ENCODE measurements at regions not wholly inside any gene's neighbourhood (a gene's known extent, or its start where the extent isn't known, plus 50 kb on each side); places are given as distances from the start of the nearest gene placed in this dataset.
"Not testable (repeated sequence)": the region's sequence is repeated elsewhere in the genome, so short reads cannot be mapped to it uniquely, and the experiment has no call there.

DNA sequence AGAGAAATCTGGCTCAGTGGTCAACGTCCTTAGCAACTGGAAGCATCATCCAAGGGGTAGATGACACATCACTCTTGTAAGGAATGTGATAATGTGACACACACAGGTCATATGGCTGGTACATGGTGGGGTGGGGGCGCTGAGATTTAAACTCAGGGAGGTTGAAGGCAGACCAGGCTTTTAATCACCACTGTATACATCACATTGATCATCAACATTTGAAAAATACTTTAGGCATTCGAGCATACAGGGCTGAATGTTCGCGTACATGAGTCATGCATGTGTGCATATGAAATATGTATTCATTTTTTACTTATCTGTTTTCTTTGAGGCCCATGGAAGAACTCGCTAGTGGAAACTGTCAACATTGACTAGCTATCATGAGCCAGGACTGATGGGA is 976.4 kb downstream of the VRK1 start:
- no peak for DNase-seq

DNA sequence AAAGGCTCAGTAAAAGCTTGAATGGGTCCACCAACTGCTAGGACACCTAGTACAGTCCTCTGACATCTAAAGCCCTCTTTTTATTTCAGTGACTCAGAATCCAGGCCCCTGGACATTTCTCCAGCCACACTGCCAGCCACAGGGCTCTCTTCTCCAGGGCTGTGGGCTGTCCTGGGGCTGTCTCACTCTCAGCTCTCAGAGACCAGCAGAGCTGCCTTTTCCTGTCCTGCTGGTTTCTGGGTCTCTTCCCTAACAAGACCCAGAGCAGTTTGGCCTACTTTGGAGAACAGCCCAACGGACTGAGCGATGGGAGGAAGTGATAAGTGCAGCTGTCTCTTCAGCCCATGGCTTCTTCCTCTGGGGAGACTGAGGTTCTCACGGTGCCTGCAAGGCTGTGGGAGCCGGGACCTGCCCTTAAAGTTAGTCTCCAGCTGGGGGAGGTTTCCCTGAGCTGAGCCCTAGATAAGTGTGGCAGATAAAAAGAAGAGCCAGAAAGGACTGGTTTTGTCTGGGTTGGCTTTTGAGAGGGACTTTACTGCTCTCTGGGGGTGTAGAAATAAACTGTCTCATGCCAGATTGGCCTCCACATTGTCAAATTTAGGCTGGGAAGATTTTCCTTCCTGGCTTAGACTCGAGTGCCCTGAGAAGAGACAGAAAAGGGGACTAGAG is 979.8 kb downstream of the VRK1 start:
- DNase-seq: no peak

DNA sequence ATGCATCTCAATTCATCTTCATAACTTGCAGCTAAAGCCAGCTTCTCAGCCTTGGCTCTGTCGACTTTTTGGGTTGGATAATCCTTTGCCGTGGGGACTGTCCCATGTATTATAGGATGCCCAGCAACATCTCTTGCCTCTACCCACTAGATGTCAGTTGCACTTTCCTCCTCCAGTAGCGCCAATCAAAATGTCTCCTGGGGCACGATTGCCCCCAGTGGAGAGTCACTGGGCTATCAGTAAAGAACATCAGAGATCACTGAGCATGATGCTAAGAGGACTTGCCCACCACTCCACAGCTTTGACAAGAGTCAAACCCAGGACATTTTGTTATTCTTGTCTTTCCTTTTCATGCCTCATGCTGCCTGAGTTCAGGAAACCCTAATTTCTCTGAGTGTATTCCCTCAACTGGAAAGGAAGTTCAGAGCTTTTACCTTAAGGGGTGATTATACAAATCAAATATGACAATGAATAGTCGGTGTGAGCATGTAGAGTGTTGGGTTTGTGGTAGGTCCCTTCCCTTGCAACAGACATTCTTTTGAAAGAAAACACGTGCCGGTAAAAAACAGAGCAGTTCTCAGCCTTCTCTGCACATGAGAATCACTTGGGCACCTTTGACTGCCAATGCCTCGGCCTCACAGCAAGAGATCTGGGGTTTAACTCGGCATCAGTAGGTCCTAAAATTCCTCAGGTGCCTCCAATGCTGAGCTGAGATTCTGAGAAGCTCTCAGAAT is 980.6 kb downstream of the VRK1 start:
- no peak for DNase-seq

DNA sequence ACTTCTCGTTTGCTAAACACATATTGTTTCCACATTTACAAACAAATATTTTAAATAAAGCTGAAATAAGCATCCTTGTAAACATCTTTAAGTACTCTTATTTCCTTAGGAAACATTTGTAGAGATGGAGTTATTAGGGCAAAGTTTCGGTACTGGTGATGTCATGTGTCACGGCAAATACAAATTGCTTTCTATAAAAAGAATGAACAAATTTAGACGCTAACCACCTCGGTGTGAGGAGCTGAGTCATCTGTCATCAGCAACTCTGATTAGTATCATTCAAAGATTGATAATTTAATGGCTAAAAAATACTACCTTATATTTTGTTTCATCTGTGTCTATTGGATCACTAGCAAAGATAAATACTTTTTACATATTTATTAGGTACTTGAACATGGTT is 982.0 kb downstream of the VRK1 start:
- no peak for DNase-seq

DNA sequence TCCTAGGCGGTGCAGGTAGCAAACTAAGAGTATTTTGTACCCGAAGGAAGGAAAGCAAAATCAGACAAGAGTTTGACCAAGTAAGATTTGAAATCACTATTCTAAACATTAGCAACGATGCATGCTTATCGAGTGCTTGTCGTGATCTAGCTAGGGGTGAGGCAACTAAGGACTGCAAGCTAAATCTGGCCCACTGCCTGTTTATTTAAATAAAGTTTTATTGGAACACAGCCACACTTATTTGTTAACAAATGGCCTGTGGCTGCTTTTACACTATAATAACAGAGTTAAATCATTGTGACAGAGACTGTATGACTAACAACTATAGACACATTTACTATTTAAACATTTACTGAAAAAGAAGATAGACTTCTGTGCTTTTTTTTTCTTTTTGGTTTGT is 983.6 kb downstream of the VRK1 start:
- DNase-seq: no peak

DNA sequence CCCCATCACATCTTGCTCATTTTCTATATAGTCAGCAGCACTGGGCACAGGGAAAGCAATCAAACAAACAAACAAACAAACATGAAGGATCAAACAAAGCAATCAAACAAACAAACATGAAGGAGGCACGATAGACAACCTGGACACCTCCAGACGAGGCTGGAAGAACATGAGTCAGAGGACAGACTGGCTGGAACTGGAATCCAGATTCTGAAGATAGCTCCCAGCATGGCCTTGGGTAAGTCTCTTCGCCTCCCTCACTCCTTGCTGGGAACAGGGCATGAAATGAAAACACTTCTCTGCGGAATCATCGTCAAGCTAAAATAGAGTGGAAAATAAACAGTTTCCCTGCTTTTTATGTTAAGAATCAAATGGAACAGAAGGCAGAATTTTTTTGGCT is 984.8 kb downstream of the VRK1 start:
- no peak for DNase-seq

DNA sequence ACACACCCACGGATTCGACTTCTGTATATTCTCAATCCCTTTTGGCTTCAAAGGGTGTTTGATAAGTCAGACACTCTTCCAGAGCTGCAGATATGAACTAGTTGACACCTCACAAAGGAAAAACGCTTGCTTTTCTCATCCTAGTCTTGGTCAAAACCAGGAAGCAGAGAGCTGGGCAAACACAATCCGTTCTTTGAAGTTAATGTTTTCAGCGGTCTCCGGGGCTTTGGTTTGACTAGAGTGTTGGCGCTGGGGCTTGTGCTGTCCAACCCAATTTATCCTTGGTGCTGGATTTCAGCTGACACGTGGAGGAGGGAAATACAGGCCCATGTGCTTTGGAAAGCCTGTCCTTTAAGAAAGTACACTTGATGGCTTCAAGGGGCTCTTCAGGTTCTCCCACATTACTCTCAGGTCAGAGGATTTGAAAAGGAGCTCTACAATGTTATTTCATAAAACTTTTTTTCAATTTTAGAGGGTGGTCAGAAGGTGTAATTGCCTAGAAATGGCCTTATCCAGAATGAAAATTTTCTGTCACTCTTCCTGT is 985.8 kb downstream of the VRK1 start:
- no peak for DNase-seq

DNA sequence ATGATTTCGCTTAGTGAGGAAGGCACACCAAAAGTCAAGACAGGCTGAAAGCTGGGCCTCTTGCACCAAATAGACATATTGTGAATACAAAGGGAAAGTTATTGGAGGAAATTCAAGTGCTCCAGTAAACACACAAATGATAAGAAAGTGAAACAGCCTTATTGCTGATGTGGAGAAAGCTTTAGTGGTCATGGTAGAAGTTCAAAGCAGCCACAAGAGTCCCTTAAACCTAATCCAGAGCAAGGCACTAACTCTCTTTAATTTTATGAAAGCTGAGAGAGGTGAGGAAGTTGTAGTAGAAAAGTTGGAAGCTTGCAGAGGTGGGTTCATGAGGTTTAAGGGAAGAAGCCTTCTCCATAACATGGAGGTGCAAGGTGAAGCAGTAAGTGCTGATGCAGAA is 988.3 kb downstream of the VRK1 start:
- no peak for DNase-seq

DNA sequence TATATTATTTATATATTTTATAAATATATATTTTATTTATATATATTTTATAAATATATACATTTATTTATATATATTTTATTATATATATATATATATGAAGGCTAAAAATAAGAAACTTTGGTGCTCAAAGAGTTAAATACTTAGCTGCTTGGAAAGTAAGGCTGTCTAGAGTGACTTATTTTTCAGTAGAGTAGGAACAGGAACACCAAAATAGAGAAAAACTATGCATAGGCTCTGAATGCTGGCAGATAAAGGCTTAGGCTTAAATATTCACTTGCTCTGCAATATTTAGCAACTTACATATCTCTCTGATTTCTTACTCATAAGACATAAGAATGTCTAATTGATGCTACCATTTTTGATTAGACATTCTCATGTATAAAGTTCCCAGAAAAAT is 991.2 kb downstream of the VRK1 start:
- DNase-seq: no peak

DNA sequence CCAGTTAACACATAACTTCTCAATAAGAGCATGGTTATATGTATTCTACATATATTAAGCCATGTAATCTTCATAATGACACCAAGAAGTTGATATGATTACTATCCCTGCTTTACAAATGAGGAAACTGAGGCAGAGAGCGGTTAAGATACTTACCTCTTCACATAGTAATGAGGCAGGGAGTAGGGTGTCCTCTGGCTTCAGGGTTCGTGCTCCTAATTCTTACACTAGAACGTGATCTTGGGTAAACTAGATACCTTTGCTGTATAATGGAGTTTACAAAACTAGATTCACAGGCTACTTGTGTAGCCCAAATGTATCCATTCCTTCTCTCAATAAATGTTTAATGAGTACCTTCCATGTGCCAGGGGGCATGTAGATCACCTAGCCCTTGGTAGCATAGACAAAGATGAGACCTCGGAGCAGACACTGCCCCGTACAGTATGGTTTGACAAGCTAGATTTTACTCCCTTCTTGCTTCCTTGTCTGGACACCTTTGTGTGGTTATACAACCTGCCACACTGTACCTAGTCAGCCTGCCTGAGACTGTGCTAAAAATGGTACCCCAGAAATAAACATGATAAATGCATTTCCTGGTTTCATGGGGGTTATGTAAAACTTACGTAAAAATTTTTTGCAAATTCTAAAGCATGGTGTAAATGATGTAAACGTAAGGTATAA is 991.8 kb downstream of the VRK1 start:
- no peak for DNase-seq

DNA sequence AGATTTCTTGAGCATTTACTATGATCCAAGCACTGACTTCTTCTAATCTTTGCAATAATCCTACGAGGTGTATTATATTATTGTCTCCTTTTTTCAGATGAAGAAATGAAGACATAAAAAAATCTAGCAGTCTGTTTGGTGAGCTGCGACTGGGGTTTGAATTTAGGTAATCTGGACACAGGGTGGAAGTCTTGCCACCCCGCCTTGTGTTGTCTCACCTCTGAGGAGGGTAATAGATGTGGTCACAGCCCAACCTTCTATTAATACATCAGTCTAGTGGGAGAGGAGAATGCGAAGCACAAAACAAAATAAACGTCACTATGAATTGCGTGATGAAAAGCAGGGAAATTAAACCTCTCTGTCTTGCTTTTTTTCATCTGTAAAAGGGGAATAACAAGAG is 993.9 kb downstream of the VRK1 start:
- no peak for DNase-seq

DNA sequence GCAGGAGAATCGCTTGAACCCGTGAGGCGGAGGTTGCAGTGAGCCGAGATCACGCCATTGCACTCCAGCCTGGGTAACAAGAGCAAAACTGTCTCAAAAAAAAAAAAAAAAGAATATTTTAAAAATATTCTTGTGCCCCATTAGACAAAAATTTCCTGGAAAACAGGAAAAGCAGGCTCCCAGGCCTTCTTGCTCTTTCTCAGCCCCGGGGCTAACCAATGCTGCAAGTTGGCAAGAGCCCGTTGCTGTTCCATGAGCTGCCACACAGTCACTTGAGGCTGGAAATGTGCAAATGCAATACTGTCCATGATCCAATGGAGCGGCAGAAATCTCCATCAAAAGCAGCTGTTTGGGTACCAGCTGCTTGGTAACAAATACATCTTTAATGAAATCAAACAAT is 994.7 kb downstream of the VRK1 start:
- no peak for DNase-seq

DNA sequence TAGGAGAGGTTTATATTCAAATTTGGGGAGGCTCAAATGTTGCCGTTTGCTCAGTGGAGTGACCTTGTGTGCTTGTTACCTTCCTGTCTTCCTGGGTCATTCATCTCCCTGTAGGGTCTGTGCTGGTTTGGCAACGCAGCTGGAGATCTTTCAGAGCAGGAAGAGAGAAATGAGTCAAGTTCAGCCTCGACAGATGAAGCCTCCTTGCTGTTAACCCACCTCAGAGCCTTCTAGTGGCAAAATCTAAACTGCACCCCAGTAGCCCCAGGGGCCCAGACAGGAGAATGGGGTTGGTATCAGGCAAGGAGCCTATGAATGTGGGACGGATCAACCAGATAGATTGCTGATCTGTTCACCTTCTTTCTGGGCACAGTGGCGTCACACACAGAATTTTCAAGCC is 999.3 kb downstream of the VRK1 start:
- no peak for DNase-seq

DNA sequence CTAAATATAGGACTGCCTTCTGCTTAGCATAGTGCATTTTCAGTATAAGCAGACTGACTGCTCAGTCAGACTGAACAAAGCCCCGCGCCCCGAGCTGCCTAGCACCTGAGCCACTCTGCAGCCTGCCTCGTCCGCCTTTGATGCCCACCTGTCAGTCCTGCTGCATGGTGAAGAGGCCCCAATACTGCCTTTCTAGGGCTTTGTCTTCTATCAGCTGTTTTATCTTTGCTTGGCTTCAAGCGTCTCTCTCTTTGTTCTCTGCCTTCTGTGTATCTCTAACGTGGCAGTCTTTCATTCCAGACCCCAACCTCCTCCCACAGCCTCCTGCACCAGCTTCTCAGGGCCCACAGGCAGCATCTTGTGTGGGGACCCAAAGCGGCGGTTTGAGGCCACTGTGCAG is 1001.0 kb downstream of the VRK1 start:
- DNase-seq: no peak

DNA sequence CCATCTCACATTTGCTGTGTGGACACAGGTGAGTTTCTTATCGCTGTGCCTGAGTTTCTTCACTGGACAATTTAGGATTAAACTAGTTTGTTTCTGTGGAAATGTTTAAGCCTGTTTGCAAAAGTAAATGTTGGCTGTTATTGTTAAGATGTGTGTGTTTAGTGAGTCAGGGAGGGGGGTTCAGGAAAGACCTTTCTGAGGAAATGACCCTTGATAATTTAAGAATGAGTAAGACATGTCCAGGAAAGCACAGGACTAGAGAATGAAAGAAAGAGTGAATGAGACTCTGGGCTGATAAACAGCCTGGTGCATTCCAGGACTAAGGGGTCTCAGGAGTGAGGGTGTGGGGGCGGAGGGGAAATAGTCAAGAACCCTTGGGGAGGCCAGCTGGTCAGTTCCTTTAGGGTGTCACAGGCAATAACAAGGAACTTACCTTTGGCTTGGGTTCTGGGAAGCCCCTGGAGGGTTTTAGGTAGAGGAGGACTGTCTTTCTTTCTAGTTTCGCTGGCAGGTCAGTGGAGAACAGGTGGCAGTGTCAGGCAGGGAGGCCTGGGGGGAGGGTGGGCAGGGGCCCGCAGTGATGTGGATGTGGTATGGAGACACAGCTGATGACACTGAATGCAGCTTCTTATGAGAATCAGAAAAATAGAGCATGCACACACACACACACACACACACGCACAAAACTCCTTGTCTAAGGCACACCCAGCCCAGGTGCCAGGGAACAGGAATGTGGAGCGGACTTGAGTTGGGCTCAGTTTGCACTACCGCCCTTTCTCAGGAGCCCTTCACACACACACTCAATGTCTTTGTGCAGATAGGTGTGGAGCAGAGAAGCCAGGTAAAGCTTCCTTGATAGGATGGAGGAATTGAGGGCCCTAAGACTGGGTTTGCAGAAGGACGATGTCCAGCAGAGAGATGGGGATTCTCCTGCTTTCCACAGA is 1005.5 kb downstream of the VRK1 start:
- DNase-seq: no peak

DNA sequence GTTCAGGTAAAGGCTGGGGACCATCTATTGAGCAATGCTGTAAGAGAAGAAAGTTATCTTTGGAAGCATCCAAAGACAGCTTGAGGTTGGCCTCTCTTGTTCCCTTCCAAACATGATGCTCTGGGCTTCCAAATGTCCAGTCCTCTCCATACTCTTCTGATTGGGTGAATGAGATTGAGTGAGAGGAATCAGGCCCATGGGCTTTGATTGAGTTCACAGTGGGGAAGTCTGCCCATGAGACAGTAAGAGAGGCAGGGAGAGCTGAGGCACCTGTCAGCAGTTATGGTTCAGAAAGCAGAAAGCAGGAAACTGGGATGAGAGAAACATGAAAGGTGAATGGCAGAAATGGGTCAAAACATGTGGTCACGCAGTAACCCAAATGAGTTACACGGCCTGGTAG is 1006.9 kb downstream of the VRK1 start:
- no peak for DNase-seq

DNA sequence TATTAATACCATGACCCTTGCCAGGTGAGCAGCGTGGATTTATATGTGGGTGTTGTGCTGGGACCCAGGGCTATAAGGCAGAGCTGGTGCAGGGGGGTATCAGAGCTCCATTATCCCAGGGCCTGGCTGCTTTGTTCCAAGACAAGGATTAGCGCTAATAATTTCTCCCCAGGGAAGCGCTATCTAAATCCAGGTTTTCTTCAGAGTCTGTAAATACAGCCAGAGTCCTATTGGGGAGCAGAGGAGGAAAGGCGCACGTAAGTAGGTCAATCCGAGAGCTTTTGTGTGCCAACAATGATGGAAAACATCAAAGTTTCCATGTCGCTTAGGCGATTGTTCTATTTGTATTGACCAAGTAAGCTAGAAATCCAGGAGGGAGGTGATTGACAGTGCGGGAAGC is 1009.7 kb downstream of the VRK1 start:
- no peak for DNase-seq

DNA sequence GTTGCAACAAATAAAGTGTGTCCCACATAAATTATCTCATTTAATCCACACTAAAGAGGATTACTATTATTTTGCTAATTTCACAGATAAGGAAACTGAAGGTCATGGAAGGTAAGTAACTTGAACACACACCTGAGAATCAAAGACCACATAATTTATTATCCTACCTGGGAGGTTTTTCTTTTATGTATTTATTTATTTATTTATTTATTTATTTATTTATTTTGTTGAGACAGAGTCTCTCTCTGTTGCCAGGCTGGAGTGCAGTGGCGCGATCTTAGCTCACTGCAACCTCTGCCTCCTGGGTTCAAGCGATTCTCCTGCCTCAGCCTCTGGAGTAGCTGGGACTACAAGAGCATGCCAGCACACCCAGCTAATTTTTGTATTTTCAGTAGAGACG is 1011.4 kb downstream of the VRK1 start:
- DNase-seq: not testable (repeated sequence)

DNA sequence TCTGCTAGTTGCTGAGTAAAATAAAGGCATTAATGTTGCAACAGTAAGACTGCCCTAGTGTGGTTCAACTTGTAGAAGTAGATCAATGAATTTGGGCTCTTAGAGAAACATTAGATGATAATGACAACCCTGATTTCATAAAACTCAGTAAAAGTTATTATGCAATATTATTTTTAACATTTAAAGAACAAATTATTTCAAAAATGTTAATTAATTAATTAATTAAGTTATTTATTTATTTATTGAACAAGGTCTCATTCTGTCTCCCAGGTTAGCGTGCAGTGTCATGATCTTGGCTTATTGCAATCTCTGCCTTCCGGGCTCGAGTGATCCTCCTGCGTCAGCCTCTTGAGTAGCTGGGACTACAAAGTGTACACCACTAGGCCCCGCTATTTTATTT is 1016.4 kb downstream of the VRK1 start:
- DNase-seq: no peak

DNA sequence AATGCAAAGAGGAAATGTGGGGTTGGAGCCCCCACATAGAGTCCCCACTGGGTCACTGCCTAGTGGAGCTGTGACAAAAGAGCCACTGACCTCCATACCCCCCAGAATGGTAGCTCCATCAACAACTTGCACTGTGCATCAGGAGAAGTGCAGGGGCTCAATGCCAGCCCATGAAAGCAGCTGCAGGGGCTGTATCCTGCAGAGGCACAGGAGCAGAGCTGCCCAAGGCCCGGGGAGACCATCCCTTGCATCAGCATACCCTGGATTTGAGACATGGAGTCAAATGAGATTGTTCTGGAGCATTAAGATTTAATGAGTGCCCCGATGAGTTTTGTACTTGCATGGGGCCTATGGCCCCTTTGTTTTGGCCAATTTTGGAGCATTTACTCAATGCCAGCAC is 1023.6 kb downstream of the VRK1 start:
- no peak for DNase-seq

DNA sequence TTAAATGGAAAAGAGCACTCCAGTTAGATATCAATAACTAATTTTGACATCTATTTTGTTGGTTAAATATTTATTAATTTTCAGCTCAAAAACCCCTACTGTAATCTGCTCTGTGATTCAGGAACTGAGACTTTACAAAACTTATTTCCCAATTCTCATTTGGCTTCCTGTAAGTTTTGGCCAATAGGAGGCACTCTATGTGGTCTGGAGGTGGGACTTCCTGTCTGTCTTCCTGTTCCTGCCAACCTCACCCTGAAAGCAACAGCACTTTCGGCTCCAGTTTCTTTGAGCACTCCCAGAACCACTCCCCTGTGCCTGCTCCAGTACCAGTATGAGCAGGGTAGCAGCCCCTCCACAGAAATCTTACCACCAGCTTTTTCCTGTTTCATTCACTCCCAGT is 1027.0 kb downstream of the VRK1 start:
- no peak for DNase-seq

DNA sequence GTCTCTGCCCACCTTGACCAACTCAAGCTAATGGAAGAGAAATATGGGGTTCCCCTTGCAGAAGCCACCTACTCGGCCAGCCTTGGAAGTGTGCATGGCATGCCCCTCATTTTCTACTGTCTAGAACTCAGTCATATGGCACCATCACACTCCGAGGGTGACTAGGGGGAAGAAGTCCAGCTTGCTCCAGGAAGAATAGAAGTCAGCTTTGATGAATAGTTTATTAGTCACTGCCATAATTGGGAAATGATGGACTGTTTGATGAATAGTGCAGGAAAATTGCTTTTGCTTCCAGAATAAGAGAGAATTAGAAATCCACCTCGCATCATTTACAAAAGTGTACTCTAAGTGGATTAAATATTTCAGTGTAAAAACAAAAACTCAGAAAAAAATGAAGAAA is 1030.6 kb downstream of the VRK1 start:
- DNase-seq: no peak

DNA sequence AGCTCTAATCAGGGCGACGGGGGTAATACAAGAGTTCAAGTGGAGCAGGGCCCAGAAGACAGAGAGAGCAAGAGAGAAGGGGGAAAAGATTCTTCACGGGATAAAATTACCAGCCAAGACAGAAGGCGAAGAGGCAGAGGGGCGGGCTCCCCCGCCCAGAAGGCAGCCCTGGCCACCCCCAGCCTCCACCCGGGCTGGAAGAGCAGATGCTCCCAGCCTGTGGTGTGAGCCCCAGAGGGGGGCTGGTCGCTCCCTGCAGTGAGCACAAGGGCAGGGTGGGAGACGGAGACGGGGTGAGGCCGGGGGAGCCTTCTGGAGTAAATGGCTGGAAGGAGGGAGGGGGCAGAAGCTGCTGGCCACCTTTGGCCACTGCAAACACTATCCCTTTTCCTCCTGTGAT is 1035.6 kb downstream of the VRK1 start:
- no peak for DNase-seq
